GM19395 (cell line): ENCODE measurements at regions not wholly inside any gene's neighbourhood (a gene's known extent, or its start where the extent isn't known, plus 50 kb on each side); places are given as distances from the start of the nearest gene placed in this dataset.
"Not testable (repeated sequence)": the region's sequence is repeated elsewhere in the genome, so short reads cannot be mapped to it uniquely, and the experiment has no call there.

ENCODE experiments used
- ATAC-seq: cut with Tn5 transposase; IDR thresholded peaks from one replicate; pipeline ENCODE4 v1.9.1; 2021; ENCODE audit warnings: mild to moderate bottlenecking, moderate library complexity; ENCODE audit not compliant: unreplicated experiment

DNA sequence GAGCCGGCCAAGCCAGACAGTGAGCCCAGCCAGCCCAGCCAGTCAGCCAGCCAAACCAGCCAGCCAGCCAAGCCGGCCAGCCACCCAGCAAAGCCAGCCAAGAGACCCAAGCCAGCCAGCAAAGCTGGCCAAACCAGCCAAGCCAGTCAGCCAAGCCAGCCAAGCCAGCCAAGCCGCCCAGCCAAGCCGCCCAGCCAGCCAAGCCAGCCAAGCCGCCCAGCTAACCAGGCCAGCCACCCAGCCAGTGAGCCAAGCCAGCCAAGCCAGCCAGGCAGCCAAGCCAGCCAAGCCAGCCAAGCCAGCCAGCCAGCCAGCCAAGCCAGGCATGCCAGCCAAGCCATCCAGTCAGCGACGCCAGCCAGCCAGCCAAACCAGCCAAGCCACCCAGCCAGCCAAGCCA lies 1596.9 kb downstream of the RPIA start:
- not testable (repeated sequence) for ATAC-seq

DNA sequence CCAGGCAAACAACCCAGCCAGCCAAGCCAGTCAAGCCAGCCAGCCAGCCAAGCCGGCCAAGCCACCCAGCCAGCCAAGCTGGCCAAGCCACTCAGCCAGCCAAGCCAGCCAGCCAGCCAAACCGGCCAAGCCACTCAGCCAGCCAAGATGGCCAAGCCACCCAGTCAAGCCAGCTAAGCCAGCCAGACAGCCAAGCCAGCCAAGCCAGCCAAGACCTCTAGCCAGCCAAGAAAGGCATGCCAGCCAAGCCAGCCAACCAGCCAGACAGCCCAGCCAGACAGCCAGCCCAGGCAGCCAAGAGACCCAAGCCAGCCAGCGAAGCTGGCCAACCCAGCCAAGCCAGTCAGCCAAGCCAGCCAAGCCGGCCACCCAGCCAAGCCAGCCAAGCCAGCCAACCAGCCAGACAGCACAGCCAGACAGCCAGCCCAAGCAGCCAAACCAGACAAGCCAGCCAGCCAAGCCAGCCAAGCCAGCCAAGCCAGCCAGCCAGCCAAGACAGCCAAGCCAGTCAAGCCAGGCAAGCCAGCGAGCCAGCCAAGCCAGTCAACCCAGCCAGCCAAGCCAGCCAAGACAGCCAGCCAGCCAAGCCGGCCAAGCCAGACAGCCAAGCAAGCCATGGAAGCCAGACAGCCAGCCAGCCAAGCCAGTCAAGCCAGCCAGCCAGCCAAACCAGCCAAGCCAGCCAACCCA lies 1598.0 kb downstream of the RPIA start:
- not testable (repeated sequence) for ATAC-seq

DNA sequence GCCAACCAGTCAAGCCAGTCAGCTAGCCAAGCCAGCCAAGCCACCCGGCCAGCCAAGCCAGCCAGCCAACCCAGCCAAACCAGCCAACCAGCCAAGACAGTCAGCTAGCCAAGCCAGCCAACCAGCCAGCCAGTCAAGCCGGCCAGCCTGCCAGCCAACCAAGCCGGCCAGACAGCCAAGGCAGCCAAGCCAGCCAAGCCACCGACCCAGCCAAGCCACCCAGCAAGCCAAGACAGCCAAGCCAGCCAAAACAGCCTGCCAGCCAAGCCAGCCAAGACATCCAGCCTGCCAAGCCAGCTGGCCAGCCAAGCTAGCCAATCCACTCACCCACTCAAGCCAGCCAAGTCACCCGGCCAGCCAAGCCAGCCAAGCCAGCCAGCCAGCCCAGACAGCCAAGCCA lies 1599.2 kb downstream of the RPIA start:
- not testable (repeated sequence) for ATAC-seq

DNA sequence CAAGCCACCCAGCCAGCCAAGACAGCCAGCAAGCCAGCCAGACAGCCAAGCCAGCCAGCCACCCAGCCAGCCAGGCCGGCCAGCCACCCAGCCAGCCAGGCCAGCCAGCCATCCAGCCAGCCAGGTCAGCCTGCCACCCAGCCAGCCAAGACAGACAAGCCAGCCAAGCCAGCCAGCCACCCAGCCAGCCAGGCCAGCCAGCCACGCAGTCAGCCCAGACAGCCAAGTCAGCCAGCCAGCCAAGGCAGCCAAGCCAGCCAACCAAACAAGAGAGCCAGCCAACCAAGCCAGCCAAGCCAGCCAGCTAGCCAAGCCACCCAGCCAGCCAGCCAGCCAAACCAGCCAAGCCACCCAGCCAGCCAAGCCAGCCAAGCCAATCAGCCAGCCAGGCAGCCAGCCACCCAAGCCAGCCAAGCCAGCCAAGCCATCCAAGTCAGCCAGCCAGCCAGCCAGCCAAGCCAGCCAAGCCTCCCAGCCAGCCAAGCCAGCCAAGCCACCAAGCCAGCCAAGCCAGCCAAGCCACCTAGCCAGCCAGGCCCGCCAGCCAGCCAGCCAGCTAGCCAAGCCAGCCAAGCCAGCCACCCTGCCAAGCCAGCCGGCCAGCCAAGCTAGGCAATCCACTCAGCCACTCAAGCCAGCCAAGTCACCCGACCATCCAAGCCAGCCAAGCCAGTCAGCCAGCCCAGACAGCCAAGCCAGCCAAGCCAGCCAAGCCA lies 1599.9 kb downstream of the RPIA start:
- ATAC-seq, result not testable (repeated sequence)

DNA sequence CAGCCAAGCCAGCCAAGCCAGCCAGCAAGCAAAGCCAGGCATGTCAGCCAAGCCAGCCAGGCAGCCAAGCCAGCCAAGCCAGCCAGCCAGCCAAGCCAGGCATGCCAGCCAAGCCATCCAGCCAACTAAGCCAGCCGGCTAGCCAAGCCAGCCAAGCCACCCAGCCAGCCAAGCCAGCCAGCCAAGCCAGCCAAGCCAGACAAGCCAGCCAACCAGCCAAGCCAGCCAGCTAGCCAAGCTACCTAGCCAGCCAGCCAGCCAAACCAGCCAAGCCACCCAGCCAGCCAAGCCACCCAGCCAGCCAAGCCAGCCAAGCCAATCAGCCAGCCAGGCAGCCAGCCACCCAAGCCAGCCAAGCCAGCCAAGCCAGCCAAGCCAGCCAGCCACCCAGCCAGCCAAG lies 1600.5 kb downstream of the RPIA start:
- ATAC-seq, result not testable (repeated sequence)

DNA sequence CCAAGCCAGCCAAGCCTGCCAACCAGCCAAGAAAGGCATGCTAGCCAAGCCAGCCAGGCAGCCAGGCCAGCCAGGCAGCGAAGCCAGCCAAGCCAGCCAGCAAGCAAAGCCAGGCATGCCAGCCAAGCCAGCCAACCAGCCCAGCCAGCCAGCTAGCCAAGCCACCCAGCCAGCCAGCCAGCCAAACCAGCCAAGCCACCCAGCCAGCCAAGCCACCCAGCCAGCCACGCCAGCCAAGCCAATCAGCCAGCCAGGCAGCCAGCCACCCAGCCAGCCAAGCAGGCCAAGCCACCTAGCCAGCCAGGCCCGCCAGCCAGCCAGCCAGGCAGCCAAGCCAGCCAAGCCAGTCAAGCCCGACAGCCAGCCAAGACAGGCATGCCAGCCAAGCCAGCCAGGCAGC lies 1601.0 kb downstream of the RPIA start:
- not testable (repeated sequence) for ATAC-seq

DNA sequence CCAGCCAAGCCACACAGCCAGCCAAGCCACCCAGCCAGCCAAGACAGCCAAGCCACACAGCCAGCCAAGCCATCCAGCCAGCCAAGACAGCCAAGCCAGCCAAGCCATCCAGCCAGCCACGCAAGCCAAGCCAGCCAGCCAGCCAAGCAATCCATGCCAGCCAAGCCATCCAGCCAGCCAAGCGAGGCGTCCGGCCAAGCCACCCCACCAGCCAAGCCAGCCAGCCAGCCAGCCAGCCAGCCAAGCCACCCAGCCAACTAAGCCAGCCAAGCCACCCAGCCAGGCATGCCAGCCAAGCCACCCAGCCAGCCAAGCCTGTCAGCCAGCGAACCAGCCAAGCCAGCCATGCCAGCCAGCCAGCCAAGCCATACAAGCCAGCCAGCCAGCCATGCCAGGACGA lies 1601.8 kb downstream of the RPIA start:
- ATAC-seq, result not testable (repeated sequence)

DNA sequence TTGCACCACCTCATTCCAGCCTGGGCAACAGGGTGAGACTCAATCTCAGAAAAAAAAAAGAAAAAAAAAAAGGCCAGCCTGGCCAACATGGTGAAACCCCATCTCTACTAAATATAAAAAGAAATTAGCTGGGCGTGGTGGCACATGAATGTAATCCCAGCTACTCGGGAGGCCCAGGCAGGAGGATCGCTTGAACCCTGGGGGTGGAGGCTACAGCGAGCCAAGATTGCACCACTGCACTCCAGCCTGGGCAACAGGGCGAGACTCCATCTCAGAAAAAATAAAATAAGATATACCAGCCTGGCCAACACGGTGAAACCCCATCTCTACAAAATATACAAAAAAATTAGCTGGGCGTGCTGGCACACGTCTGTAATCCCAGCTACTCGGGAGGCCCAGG lies 1602.3 kb downstream of the RPIA start:
- not testable (repeated sequence) for ATAC-seq

DNA sequence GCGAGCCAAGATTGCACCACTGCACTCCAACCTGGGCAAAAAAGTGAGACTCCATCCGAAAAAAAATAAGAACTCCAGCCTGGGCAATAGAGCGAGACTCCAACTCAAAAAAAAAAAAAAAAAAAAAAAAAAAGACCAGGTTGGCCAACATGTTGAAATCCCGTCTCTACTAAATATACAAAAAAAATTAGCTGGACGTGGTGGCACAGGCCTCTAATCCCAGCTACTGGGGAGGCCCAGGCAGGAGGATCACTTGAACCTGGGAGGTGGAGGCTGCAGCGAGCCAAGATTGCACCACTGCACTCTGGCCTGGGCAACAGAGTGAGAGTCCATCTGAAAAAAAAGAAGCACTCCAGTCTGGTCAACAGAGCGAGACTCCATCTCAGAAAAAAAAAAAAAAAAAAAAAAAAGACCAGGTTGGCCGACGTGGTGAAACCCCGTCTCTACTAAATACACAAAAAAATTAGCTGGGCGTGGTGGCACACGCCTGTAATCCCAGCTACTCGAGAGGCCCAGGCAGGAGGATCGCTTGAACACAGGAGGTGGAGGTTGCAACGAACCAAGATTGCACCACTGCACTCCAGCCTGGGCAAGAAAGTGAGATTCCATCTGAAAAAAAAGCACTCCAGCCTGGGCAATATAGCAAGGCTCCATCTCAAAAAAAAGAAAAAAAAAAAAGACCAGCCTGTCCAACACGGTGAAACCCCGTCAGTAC lies 1603.7 kb downstream of the RPIA start:
- not testable (repeated sequence) for ATAC-seq

DNA sequence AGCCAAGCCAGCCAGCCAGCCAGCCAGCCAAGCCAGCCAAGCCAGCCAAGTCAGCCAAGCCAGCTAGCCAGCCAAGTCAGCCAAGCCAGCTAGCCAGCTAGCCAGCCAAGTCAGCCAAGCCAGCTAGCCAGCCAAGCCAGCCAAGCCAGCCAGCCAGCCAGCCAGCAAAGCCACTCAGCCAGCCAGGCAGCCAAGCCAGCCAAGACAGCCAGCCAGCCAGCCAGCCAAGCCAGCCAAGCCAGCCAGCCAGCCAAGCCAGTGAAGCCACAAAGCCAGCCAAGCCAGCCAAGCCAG lies 1605.0 kb downstream of the RPIA start:
- ATAC-seq, result not testable (repeated sequence)

DNA sequence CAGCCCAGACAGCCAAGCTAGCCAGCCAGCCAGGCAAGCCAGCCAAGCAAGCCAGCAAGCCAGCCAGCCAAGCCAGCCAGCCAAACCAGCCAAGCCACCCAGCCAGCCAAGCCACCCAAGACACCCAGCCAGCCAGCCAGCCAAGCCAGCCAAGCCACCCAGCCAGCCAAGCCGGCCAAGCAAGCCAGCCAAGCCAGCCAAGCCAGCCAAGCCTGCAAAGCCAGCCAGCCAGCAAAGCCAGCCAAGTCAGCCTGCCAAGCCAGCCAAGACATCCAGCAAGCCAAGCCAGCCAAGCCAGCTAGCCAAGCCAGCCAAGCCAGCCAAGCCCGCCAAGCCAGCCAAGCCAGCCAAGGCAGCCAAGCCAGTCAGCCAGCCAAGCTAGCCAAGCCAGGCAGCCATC lies 1606.2 kb downstream of the RPIA start:
- ATAC-seq, result not testable (repeated sequence)

DNA sequence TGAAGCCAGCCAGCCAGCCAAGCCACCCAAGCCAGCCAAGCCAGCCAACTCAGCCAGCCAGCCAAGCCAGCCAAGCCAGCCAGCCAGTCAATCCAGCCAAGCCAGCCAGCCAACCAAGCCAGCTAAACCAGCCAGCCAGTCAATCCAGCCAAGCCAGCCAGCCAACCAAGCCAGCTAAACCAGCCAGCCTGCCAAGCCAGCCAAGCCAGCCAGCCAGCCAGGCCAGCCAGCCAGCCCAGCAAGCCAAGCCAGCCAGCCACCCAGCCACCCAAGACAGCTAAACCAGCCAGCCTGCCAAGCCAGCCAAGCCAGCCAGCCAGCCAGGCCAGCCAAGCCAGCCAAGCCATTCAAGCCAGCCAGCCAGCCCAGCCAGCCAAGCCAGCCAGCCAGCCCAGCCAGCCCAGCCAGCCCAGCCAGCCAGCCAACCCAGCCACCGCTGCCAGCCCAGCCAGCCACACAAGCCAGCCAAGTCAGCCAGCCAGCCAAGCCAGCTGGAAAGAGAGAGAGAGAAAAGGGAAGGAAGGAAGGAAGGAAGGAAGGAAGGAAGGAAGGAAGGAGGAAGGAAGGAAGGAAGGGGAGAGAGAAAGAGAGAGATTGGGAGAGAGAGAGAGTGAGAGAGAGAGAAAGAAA lies 1606.8 kb downstream of the RPIA start:
- not testable (repeated sequence) for ATAC-seq

DNA sequence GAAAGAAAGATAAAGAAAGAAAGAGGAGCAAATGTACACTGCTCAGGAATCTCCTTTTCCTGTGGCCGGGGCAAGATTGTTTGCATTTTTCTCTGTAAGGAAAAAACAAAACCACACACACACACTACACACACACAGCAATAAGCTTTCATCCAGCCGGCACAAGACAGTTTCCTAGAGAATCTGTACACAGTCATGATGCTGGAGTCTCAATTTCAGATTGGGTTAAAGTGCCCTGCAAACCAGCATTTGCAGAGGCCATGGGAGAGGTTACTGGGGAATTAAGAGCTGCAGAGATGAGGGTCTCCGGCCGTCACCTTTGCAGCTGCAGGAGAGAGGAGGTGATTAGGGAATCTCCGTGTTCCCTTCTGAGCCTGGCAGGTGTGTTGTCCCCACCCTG lies 1607.5 kb downstream of the RPIA start:
- not testable (repeated sequence) for ATAC-seq

DNA sequence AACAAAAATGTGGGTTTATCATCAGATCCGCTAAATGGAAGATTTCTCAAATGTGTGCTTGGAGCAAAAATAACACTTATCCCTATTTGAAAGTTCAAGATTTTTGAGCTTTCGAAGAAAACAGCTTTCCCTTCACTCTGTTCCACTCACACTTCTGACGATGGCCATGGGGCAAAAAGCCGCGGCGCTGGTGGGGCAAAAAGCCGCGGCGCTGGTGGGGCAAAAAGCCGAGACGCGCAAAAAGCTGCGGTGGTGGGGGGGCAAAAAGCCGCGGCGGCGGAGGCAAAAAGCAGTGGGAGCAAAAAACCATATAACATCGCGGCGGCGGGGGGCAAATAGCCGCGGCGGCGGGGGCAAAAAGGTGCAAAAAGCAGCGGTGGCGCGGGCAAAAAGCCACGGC lies 1631.5 kb downstream of the RPIA start:
- not testable (repeated sequence) for ATAC-seq

DNA sequence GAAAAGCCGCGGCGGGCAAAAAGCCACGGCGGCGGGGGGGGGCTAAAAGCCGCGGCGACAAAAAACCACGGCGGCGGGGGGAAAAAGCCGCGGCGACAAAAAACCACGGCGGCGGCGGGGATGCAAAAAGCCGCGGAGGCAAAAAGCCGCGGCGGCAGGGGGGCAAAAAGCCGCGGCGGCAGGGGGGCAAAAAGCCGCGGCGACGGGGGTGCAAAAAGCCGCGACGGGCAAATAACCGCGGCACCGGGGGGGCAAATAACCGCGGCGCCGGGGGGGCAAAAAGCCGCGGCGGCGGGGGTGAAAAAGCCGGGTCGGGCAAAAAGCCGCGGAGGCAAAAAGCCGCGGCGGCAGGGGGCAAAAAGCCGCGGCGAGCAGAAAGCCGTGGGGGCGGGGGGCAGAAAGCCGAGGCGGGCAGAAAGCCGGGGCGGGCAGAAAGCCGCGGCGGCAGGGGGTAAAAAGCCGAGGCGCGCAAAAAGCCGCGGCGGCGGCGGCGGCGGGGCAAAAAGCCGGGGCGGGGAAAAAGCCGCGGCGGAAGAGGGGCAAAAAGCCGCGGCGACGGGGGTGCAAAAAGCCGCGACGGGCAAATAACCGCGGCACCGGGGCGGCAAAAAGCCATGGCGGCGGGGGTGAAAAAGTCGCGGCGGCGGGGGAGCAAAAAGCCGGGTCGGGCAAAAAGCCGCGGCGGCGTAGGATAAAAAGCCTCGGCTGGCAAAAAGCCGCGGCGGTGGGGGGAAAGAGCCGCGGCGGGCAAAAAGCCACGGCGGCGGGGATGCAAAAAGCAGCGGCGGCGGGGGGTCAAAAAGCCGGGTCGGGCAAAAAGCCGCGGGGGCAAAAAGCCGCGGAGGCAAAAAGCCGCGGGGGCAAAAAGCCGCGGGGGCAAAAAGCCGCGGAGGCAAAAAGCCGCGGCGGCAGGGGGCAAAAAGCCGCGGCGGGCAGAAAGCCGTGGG lies 1632.4 kb downstream of the RPIA start:
- ATAC-seq, result not testable (repeated sequence)

DNA sequence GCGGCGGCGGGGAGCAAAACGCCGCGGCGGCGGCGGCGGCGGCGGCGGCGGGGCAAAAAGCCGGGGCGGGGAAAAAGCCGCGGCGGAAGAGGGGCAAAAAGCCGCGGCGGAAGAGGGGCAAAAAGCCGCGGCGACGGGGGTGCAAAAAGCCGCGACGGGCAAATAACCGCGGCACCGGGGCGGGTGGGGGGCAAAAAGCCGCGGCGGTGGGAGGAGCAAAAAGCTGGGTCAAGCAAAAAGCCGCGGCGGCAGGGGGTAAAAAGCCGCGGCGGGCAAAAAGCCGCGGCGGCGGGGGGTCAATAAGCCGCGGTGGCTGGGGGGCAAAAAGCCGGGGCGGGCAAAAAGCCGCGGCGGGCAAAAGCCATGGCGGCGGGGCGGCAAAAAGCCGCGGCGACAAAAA lies 1633.2 kb downstream of the RPIA start:
- ATAC-seq, result not testable (repeated sequence)

DNA sequence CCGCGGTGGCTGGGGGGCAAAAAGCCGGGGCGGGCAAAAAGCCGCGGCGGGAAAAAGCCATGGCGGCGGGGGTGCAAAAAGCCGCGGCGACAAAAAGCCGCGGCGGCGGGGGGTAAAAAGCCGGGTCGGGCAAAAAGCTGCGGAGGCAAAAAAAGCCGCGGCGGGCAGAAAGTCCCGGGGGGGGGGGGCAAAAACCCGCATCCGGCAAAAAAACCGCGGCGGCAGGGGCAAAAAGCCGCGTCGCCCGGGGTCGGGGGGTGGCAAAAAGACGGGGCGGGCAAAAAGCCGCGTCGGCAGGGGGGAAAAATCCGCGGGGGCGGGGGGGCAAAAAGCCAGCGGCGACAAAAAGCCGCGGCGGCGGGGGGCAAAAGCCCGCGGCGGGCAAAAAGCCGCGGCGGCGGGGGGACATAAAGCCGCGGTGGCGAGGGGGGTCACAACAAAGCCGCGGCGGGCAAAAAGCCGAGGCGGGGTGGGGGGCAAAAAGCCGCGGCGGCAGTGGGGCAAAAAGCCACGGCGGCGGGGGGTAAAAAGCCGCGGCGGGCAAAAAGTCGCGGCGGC lies 1634.4 kb downstream of the RPIA start:
- ATAC-seq, result not testable (repeated sequence)

DNA sequence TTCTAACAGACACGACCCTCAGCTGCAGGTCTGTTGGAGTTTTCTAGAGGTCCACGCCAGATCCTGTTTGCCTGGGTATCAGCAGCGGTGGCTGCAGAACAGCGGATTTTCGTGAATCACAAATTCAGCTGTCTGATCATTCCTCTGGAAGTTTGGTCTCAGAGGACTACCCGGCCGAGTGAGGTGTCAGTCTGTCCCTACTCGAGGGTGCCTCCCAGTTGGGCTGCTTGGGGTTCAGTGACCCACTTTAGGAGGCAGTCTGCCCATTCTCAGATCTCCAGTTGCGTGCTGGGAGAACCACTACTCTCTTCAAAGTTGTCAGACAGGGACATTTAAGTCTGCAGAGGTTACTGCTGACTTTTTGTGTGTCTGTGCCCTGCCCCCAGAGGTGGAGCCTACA lies 1664.1 kb downstream of the RPIA start:
- ATAC-seq, result not testable (repeated sequence)

DNA sequence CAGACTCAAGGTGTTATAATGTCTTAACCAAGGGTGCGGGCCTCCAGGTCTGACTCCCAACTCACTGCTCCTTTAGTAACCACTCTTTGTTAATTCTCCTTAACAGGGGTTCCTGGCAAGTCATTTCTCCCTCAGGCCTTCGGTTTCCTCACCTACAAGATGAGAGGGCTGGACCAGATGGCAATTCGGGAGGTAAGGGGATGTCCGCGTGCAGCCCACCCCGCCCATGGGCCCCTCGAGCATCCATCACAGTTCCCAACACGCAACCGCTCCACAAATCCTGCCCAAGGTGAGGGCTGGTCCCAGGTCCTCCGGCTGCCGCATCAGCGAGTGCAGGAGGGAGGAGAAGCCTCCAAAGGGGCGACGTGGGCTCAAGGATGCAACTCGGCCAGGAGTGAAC lies 1667.9 kb downstream of the RPIA start:
- not testable (repeated sequence) for ATAC-seq
